Activated CD4-positive, alpha-beta T cell treated with anti-CD3 and anti-CD28 coated beads for 24 hours (primary cell): ENCODE measurements at regions not wholly inside any gene's neighbourhood (a gene's known extent, or its start where the extent isn't known, plus 50 kb on each side); places are given as distances from the start of the nearest gene placed in this dataset.
"Not testable (repeated sequence)": the region's sequence is repeated elsewhere in the genome, so short reads cannot be mapped to it uniquely, and the experiment has no call there.

Source experiments
- DNase-seq, 2 donors: peaks; one replicate each; pipeline ENCODE4 v3.0.0-alpha.2; 2020; ENCODE audit warnings: low read depth in 2 of 2

GRCh38 chr4:167934216-167934615 lies 158.1 kb upstream of the ANXA10 start:
- no peak for DNase-seq

GRCh38 chr4:167939863-167940616 lies 152.3 kb upstream of the ANXA10 start:
- no peak for DNase-seq

- no peak for DNase-seq
Observed at GRCh38 chr4:167943872-167944505, 148.3 kb upstream of the ANXA10 start.

- DNase-seq, result no peak
Observed at GRCh38 chr4:167944721-167945120, 147.6 kb upstream of the ANXA10 start.

- no peak for DNase-seq
Observed at GRCh38 chr4:167955006-167955405, 137.3 kb upstream of the ANXA10 start.

GRCh38 chr4:167956676-167957075 lies 135.7 kb upstream of the ANXA10 start:
- DNase-seq, result no peak

- DNase-seq, result no peak
Observed at GRCh38 chr4:167964766-167965373, 127.5 kb upstream of the ANXA10 start.

- DNase-seq, result no peak
Observed at GRCh38 chr4:167966143-167966542, 126.2 kb upstream of the ANXA10 start.

GRCh38 chr4:167973513-167973912 lies 118.8 kb upstream of the ANXA10 start:
- no peak for DNase-seq

GRCh38 chr4:167985565-167985964 lies 106.8 kb upstream of the ANXA10 start:
- DNase-seq, result no peak

- DNase-seq, result no peak
Observed at GRCh38 chr4:167986044-167986443, 106.3 kb upstream of the ANXA10 start.

- DNase-seq, result no peak
Observed at GRCh38 chr4:167987285-167987684, 105.1 kb upstream of the ANXA10 start.

GRCh38 chr4:167989815-167990214 lies 102.5 kb upstream of the ANXA10 start:
- DNase-seq, result no peak

- DNase-seq, result not testable (repeated sequence)
Observed at GRCh38 chr4:168008112-168008511, 84.2 kb upstream of the ANXA10 start.

GRCh38 chr4:168019019-168019651 lies 73.2 kb upstream of the ANXA10 start:
- no peak for DNase-seq

GRCh38 chr4:168019921-168020320 lies 72.4 kb upstream of the ANXA10 start:
- no peak for DNase-seq

GRCh38 chr4:168021666-168022065 lies 70.7 kb upstream of the ANXA10 start:
- DNase-seq, result no peak

- no peak for DNase-seq
Observed at GRCh38 chr4:168028568-168028967, 63.8 kb upstream of the ANXA10 start.

GRCh38 chr4:168028970-168029597 lies 63.3 kb upstream of the ANXA10 start:
- DNase-seq, result no peak

- DNase-seq, result no peak
Observed at GRCh38 chr4:168037676-168038075, 54.7 kb upstream of the ANXA10 start.

GRCh38 chr4:168039593-168039992 lies 52.7 kb upstream of the ANXA10 start:
- no peak for DNase-seq
